DMS53 (cell line): ENCODE measurements at regions not wholly inside any gene's neighbourhood (a gene's known extent, or its start where the extent isn't known, plus 50 kb on each side); places are given as distances from the start of the nearest gene placed in this dataset.

Experiments
- DNase-seq: peaks from one replicate; lab custom pipeline; 2025; lab: John Stamatoyannopoulos, UW

DNA sequence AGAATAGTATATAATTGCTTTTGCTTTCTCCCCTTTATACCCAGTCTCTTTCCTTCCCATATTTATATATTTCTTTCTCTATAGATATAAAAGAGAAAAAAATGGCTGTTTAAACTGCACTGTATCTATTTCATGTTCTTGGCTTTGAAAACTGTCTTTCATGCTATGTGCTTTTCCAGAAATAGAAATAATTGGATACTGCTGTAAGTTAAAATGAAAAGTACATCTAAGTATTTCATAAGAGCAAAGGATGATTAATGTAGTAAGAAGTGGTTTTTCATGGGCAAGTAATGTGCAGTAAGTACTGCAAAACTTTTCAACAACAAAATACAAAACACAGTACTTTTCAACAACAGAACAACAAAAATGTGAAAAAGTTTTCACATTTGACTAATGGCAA is 237.9 kb downstream of the SNCA start:
- DNase-seq, result no peak

DNA sequence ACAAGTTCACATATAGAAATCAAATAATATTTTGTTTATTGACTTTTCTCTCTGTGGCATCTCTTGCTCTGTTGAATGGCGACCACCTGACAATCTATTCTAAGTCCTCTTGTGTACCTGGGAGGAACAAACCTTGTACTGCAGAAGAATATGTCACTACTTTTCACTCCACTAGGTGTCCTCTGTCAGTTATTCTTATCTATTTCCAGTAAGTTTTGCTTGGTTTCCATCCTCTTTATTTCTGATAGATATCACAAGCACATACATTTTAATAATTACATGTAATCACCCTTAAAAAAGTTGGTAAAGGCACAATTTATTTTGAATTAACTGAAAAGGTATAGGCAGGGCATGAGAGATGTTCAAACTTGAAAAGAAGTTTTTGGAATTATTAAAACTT is 238.4 kb downstream of the SNCA start:
- DNase-seq, result peak; percentile 55

DNA sequence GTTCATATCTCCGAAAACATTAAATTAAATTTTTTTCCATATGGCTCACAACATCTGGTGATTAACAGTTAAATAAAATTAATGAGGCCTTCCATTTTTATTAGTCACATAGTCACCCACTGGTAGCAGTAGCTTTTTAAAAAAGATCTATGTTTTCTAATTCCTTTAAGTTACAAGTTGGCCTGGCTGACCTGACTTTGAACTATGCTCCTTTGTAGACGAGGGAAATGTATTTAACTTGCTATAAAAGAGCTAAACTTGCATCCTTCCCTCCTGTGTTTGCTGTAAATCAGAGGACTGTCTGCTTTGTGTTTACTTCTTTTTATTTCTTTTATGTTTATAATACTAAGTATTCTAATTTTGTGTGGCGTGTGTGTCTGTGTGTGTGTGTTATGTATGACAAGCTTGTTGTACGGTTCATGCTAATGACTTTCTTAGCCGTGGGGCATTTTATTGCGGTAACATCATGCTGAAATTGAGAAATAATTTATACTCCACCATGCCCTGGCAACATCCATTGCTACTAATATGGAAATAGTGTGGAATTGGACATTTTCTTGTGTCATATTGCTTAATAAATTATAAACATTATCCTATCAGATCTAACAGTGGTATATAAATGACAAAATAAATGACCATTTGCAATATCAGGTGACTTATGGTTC is 241.7 kb downstream of the SNCA start:
- DNase-seq, result no peak

GRCh38 chr4:89590128-89590527 is 246.8 kb downstream of the SNCA start:
- DNase-seq, result no peak

GRCh38 chr4:89588421-89588820 is 248.5 kb downstream of the SNCA start:
- DNase-seq, result no peak

DNA sequence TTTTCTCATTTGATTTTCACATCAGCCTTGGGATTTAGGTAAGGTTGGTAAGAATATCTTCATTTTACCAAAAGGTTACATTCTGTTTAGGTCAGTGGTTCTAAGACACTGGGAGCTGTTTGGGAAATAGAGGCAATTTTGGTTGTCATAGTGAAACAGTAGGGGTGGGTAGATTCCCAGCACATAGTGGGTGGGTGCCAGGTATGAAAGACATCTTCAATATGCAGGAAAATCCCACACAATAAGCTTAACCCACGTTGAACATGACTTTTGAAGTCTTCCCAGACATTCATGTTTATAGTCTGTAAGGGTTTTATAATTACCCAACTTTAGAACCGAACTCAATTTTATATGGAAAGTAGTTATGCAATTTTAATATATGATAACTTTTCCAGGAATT is 249.6 kb downstream of the SNCA start:
- DNase-seq, result no peak

DNA sequence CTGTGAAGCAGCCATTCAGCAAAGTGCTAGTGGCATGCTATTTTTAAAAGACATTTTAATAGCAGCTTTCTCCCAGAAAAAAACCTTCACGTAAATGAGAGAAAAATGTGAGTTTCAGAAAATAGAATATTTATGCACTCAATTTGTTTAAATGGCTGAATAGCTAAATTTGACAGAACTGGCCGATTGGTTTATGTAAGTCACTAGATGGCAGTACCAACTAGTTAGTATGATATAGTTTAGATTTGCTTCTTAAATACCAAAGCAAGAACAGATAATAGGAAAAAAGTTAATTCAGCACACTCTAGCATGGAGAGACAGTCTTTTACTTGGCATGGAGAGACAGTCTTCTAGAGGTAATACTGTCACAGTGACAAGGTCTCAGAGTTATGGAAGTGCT is 250.1 kb downstream of the SNCA start:
- DNase-seq, result peak; percentile 38

DNA sequence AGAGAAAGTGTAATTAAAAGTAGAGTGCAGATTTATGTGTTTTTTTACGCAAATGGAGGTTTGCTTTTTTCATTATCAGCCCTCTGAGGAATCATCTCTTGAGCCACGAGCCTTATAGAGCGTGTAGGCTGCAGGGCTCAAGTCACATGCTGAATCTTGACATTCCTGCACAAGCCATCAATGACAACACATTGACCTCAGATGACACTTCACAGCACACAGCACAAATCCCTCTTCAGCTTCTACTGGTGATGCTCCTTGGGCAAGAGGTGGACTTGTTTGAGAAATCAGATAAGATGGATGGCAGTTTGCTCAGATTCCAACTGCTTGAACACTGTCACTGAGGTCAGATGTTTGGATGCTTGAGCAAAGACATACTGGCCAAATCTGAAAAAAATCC is 250.6 kb downstream of the SNCA start:
- DNase-seq, result peak; percentile 6

DNA sequence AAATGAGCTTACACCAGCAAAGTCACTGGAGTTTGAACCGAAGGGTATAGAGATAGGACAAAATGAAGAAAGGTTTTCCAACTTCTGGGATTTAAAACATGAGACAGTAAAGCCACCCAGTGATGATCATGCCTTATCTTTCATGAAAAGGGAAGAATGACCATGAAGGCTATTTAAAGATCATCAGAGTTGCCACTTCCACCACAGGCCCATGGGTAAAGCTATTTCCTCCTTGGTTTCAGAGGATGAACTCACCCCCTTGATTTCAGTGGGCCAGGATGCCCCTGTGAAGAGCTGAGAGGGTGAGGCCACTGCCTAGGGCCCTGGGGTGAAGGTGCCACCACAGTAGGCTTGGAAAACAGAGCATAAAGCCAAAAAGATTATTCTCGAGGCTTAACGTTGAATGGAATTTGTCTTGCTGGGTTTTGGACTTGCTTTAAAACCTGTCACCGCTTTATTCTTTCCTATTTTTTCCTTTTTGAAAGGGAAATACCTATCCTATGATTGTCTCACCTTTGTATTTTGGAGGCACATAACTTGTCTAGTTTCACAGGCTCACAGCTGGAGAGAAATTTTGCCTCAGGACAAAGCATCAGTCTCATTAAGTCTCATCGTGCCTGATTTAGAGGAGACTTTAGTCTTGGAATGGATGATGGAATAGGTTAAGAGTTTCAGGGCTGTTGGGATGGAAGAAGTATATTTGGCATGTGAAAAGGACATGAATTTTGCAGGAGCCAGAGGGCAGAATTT is 254.0 kb downstream of the SNCA start:
- no peak for DNase-seq

DNA sequence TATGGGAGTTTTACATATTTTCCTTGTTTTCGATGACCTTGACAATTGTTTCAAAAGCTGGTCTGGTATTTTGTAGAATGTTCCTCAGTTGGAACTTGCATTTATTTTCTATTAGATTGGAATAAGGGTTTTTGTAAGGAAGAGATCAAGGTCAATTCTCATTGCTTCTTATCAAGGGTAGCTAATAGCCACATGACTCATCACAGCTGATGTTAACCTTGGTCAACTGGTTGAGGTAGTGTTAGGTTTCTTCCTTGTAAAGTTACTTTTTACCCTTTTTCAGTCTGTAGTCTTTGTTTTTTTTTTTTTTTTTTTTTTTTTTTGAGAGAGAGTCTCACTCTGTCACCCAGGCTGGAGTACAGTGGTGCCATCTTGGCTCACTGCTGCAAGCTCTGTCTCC is 257.2 kb downstream of the SNCA start:
- peak; percentile 30 for DNase-seq

GRCh38 chr4:89576246-89576645 is 260.7 kb downstream of the SNCA start:
- DNase-seq, result no peak

GRCh38 chr4:89575840-89576239 is 261.1 kb downstream of the SNCA start:
- no peak for DNase-seq

DNA sequence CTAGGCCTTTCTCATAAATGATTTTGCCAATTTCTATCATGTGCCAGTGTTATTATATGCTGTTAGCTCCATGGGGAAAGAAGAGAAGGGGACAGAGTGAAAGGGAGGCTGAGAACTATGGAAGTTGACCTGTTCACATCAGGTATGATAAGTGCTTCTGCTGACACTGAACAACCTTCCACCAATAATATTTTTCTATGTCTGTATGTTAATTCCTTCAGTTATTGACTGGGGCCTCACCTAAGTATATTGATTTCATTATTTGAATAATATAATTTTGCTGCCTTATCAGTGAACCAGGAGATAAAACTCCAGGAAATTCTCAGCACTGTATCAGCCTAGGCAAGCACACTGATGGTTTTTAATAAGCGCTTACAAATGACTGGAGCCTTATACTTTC is 262.8 kb downstream of the SNCA start:
- DNase-seq, result no peak

- no peak for DNase-seq
Measured at GRCh38 chr4:89573656-89574055, 263.3 kb downstream of the SNCA start.

DNA sequence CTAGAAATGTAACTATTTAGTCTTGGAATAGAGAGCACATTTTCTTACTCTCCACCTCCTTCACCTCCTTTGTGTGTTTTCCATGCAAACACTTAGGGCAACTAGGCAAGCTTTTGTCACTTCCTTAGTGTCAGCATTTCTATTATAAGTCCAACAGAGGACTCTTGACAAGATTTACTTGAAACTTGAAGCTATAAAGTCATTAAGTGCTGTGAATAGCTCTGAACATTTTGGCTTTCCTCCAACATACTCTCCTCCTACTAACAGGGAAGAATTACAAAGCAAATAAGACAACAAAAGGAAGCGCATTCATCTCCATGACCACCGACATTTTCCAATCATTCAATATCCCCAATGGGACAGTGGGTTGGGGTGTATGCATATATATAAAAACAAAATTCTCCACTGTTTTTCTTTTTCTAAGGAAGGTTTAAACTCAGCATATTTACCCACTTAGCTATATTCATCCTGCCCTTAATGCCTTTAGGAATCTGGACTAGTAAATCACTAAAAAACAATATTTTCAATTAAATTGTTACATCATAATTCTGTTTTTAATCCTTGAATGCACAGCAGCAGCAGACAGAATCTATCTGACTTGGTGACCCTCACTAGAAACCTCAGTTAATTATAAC is 264.6 kb downstream of the SNCA start:
- peak; percentile 85 for DNase-seq

DNA sequence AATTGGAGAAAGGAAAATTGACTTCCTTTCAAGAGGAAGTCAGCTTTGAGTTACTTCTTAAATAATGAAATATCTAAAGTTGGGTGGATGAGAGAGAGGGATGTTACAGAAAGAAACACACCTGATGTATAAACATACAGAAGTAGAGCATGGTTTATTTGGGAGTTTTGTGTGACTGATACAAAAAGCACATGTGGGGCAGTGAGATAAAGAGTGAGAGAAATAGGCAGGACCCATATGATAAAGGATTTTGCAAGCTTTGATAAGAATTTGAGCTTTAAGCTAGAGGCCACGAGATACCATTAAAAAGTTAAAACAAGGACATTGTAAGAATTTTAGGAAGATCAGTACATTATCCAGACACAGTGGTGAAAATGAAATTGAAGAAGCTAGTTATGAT is 263.3 kb upstream of the GPRIN3 start:
- DNase-seq, result no peak

- no peak for DNase-seq
Measured at GRCh38 chr4:89567936-89568335, 260.3 kb upstream of the GPRIN3 start.

DNA sequence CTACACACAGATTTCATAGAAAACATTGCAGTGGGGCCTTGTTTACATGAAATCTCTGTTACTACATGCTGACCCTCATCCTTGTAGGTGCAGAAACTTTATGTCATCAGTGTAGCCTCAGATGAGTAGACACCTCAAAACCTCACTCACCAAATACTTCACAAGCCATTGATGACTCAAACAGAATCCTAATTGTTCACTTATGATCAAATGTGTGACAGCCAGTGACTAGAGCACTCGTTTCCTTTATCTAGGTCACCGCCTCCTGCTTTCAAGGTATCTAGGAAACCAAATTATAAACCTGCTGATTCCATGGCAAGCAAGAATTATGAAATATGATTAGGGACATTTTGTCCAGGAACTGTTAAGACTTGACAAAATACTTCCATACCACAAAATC is 255.8 kb upstream of the GPRIN3 start:
- no peak for DNase-seq

DNA sequence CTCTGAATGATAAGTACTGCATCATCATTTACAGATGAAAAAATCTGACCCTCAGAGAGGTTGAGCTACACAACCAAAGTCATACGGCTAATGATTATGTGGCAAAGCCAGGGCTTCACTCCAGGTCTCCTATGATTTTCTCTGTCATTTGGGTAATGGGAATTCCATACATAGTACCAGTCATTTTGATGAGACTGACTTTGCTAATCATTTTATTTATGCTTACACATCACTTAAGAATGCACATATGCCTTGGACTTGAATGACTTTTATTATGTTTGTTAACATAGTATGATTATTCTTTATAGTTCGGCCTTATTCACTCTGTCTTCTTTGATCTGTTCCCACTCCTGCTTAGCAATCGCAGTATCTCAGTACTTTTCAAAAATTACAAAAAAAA is 255.1 kb upstream of the GPRIN3 start:
- no peak for DNase-seq

GRCh38 chr4:89561048-89561447 is 253.4 kb upstream of the GPRIN3 start:
- DNase-seq, result no peak

DNA sequence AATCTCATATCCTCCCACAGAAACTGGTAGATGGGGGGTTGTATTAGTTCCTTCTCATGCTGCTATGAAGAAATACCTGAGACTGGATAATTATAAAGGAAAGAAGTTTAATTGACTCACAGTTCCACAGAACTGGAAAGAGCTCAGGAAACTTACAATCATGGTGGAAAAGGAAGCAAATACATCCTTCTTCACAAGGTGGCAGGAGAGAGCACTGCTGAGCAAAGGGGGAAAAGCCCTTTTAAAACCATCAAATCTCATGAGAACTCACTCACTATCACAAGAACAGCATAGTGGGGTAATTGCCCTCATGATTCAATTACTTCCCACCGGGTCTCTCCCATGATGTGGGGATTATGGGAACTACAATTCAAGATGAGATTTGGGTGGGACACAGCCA is 250.5 kb upstream of the GPRIN3 start:
- peak; percentile 48 for DNase-seq

DNA sequence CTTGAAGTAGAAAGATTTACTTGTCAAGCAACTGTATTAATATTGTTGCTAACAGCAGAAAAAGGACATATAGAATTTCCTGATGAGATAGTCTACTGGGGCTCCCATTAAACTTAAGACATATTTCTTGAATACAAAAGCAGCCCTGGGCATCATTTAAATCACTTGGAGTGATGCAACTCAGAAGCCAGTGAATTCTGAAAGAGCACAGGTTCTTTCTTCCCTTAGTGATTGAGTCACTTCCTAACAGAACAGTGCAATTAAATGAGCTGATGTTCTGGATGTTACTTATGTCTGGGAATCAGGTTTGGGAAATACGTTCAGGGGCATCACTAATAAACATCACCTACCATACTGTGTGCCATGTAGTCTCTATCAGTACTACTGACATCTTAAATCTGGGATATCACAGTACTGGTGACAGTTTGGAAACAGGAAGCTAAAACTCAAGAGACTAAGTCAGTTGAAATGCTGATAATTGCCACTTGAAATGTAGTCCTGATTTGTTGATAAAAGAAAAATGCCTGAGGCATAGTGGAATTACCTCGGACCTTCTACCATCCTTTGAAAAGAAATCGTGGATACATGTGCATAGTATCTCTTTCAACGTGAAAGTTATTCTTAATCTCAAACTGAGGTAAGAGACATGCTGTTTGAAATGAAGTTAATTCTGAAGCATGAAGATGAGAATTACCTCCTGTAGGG is 249.2 kb upstream of the GPRIN3 start:
- no peak for DNase-seq

DNA sequence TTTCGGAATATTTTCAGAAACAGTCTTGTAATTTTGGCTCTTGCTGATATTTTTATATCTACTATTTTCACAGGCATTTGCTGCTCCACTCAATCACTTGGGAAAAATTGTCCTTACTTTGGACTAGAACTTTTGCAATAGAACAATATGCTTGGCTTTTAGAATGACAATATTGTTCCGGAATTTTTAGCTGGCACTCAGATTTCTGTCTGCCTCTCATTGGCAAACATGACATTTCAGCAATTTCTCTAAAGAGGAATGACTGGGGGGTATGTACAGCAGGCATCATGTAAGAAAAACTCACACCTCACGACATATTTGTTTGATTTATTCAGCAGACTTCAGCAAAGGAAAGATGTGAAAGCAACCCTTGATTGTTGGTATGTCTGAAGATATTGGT is 243.6 kb upstream of the GPRIN3 start:
- DNase-seq, result no peak
